HG03469 (cell line): ENCODE measurements at regions not wholly inside any gene's neighbourhood (a gene's known extent, or its start where the extent isn't known, plus 50 kb on each side); places are given as distances from the start of the nearest gene placed in this dataset.

ENCODE experiments used
- ATAC-seq: cut with Tn5 transposase; IDR thresholded peaks from one replicate; pipeline ENCODE4 v1.9.1; 2021; ENCODE audit warnings: mild to moderate bottlenecking, moderate library complexity, moderate number of reproducible peaks; ENCODE audit not compliant: unreplicated experiment

- no peak for ATAC-seq
Observed at GRCh38 chrX:39381422-39381821, 580.2 kb downstream of the MID1IP1 start.

- ATAC-seq: no peak
Observed at GRCh38 chrX:39384996-39385395, 583.7 kb downstream of the MID1IP1 start.

GRCh38 chrX:39388730-39389129, 587.5 kb downstream of the MID1IP1 start:
- ATAC-seq: no peak

- ATAC-seq: no peak
Observed at GRCh38 chrX:39396358-39396995, 595.2 kb downstream of the MID1IP1 start.

- no peak for ATAC-seq
Observed at GRCh38 chrX:39397561-39398199, 596.4 kb downstream of the MID1IP1 start.

- no peak for ATAC-seq
Observed at GRCh38 chrX:39398215-39398962, 597.1 kb downstream of the MID1IP1 start.

GRCh38 chrX:39398963-39399261, 597.7 kb downstream of the MID1IP1 start:
- no peak for ATAC-seq

- no peak for ATAC-seq
Observed at GRCh38 chrX:39399387-39399786, 598.1 kb downstream of the MID1IP1 start.

- ATAC-seq: no peak
Observed at GRCh38 chrX:39401483-39402110, 600.3 kb downstream of the MID1IP1 start.

- ATAC-seq: no peak
Observed at GRCh38 chrX:39402158-39402557, 600.9 kb downstream of the MID1IP1 start.

GRCh38 chrX:39406799-39407198, 605.5 kb downstream of the MID1IP1 start:
- ATAC-seq: no peak

GRCh38 chrX:39409246-39409917, 608.1 kb downstream of the MID1IP1 start:
- ATAC-seq: no peak

GRCh38 chrX:39414290-39414854, 613.1 kb downstream of the MID1IP1 start:
- ATAC-seq: no peak

- ATAC-seq: no peak
Observed at GRCh38 chrX:39416547-39417260, 615.4 kb downstream of the MID1IP1 start.

GRCh38 chrX:39418254-39418704, 617.0 kb downstream of the MID1IP1 start:
- ATAC-seq: no peak

- ATAC-seq: no peak
Observed at GRCh38 chrX:39418731-39419638, 617.7 kb downstream of the MID1IP1 start.

GRCh38 chrX:39421006-39421405, 619.7 kb downstream of the MID1IP1 start:
- no peak for ATAC-seq

GRCh38 chrX:39425124-39425806, 624.0 kb downstream of the MID1IP1 start:
- no peak for ATAC-seq

- ATAC-seq: no peak
Observed at GRCh38 chrX:39426101-39426500, 624.8 kb downstream of the MID1IP1 start.
